Upper lobe of left lung (tissue), 6 donors: ENCODE measurements at regions not wholly inside any gene's neighbourhood (a gene's known extent, or its start where the extent isn't known, plus 50 kb on each side); places are given as distances from the start of the nearest gene placed in this dataset.
"Not testable (repeated sequence)": the region's sequence is repeated elsewhere in the genome, so short reads cannot be mapped to it uniquely, and the experiment has no call there.

Experiments
- ATAC-seq, 2 donors: fragments of 200-7000 bp; cut with Tn5 transposase; one replicate each; pipeline ENCODE4 v1.9.1; 2022; ENCODE audit warnings: mild to moderate bottlenecking in 2 of 2, moderate library complexity in 2 of 2; ENCODE audit not compliant: low FRiP score in 2 of 2
- DNase-seq, 2 donors: peaks; one replicate each; pipeline ENCODE4 v3.0.0-alpha.2; 2019 to 2020
- H3K27ac ChIP-seq, 4 donors: fragments of 200-600 bp; sonication (generic); one replicate each; pipeline ENCODE4 v1.5.1; 2016 to 2019
- H3K27me3 ChIP-seq, 4 donors: fragments of 200-600 bp; sonication (generic); one replicate each; pipeline ENCODE4 v1.5.1; 2017 to 2019
- H3K36me3 ChIP-seq, 4 donors: fragments of 200-600 bp; sonication (generic); one replicate each; pipeline ENCODE4 v1.5.1; 2016 to 2019
- H3K4me1 ChIP-seq, 4 donors: fragments of 200-600 bp; sonication (generic); one replicate each; pipeline ENCODE4 v1.5.1; 2018 to 2019
- H3K4me3 ChIP-seq, 4 donors: fragments of 200-600 bp; sonication (generic); one replicate each; pipeline ENCODE4 v1.5.1; 2017 to 2019; ENCODE audit warnings: mild to moderate bottlenecking in 2 of 4, moderate library complexity in 1 of 4
- H3K9me3 ChIP-seq, 4 donors: fragments of 200-600 bp; sonication (generic); one replicate each; pipeline ENCODE4 v1.5.1; 2018 to 2019
- EP300 ChIP-seq, 4 donors: sonication (generic); formaldehyde crosslinking; IDR thresholded peaks; one replicate each; pipeline ENCODE4 v1.5.1; 2017; ENCODE audit warnings: antibody characterized with exemption in 4 of 4, control low read depth in 2 of 4
- POLR2A ChIP-seq, 4 donors: fragments of 450-650 bp; IDR thresholded peaks; one replicate each; pipeline ENCODE4 v1.5.1; 2016 to 2017; ENCODE audit warnings: antibody characterized with exemption in 4 of 4, mild to moderate bottlenecking in 2 of 4
- POLR2AphosphoS5 ChIP-seq, 2 donors: sonication (generic); formaldehyde crosslinking; IDR thresholded peaks; one replicate each; pipeline ENCODE4 v1.5.1; 2017; ENCODE audit warnings: antibody characterized with exemption in 2 of 2
- WGBS, 2 donors: methylation state at CpG; one replicate each; pipeline ENCODE4 v1.1.5; 2017 to 2018; 5-methylcytosine and 5-hydroxymethylcytosine counted together
- TF ChIP-seq, protein P1 (sequence below), 6 experiments: fragments of 450-650 bp in 4 of 6; fragments of 200-600 bp in 2 of 6; sonication (generic) in 2 of 6; IDR thresholded peaks; one replicate each; pipeline ENCODE4 v1.5.1; 2016 to 2019; ENCODE audit warnings: antibody characterized with exemption in 6 of 6
- donor health status: DM: no; HTN: no; CAD: no; lungs with moderate emphysema.
- donor health status: DM: no; HTN: yes; CAD: no; lungs with severe emphysema.

DNA sequence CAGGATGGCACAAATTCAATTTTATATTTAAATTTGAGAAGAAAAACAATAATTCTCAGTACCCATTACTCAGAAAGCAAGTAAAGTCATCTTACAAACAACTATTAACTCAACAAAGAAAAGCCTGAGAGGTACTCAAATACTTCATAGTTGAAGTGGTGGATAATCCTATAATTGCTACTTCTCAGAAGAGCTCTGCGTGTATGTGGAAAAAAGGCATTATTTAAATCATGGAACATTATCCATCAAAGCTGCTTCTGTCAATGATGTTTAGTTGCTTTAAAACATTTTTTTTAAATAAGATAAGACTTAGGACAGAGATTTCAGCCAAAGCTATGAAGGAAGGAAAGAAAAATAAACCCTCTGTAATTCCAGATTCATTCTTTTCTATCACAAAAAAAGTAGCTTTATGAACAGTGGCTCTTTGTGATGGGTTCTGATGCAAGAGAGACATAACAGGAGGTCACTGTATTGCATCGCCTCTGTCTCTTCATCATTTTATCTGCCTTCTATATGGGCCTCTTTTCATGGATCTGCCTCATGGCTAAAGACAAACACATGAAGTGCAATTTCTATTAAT is 367.9 kb upstream of the SLC35B3 start:
- DNase-seq: no peak
- no peaks in the 10 kb centered on the region for H3K9me3 ChIP-seq
- TF ChIP-seq, protein P1, sequence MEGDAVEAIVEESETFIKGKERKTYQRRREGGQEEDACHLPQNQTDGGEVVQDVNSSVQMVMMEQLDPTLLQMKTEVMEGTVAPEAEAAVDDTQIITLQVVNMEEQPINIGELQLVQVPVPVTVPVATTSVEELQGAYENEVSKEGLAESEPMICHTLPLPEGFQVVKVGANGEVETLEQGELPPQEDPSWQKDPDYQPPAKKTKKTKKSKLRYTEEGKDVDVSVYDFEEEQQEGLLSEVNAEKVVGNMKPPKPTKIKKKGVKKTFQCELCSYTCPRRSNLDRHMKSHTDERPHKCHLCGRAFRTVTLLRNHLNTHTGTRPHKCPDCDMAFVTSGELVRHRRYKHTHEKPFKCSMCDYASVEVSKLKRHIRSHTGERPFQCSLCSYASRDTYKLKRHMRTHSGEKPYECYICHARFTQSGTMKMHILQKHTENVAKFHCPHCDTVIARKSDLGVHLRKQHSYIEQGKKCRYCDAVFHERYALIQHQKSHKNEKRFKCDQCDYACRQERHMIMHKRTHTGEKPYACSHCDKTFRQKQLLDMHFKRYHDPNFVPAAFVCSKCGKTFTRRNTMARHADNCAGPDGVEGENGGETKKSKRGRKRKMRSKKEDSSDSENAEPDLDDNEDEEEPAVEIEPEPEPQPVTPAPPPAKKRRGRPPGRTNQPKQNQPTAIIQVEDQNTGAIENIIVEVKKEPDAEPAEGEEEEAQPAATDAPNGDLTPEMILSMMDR (IDR thresholded peaks at IDR 0.05): no peak
- TF ChIP-seq EP300 (IDR thresholded peaks at IDR 0.05): no peak
- TF ChIP-seq POLR2A (IDR thresholded peaks at IDR 0.05): no peak
- no peak for TF ChIP-seq POLR2AphosphoS5 (IDR thresholded peaks at IDR 0.05)
- H3K4me1 ChIP-seq: no peaks in the 10 kb centered on the region
- H3K27me3 ChIP-seq: no peaks in the 10 kb centered on the region
- H3K4me3 ChIP-seq: no peak overlapping the region
- WGBS, 2 donors: 72 to 77% methylated on average over 2 of the region's 2 CpGs
- H3K36me3 ChIP-seq: no peaks in the 10 kb centered on the region
- ATAC-seq: no peak
- no peak overlapping the region for H3K27ac ChIP-seq

DNA sequence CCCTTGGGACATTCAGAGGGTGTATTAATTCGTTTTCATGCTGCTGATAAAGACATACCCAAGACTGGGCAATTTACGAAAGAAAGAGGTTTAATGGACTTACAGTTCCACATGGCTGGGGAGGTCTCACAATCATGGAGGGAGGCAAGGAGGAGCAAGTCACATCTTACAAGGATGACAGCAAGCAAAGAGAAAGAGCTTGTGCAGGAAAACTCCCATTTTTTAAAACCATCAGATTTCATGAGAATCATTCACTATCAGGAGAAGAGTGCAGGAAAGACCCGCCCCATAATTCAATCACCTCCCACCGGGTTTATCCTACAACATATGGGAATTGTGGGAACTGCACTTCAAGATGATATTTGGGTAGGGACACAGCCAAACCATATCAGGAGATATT is 367.1 kb upstream of the SLC35B3 start:
- not testable (repeated sequence) for H3K36me3 ChIP-seq, H3K27me3 ChIP-seq, DNase-seq, ATAC-seq, H3K4me3 ChIP-seq, H3K9me3 ChIP-seq, H3K4me1 ChIP-seq, H3K27ac ChIP-seq
- WGBS, 2 donors: 82 to 86% methylated on average over 4 of the region's 4 CpGs

DNA sequence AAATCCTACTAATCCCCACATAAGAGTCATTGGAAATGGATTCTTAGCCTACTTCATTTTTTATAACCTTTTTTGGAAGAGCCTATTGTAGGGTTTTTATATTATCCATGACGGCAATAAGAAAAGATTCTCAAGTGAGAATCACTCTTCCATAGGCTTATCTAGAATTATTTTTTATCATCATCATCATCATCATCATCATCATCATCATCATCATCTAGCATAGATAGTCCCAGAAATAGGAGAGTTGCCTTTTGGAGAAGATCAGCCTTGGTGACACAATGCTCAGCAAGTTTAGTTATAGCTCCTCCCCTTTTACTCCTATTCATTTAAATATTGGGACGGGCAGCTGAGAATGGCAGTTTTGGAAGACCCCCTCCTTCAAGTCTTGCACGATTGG is 359.1 kb upstream of the SLC35B3 start:
- no peaks in the 10 kb centered on the region for H3K4me1 ChIP-seq
- WGBS, 2 donors: 65 to 73% methylated on average over 3 of the region's 3 CpGs
- no peaks in the 10 kb centered on the region for H3K36me3 ChIP-seq
- DNase-seq: no peak
- H3K27me3 ChIP-seq: no peaks in the 10 kb centered on the region
- ATAC-seq: no peak
- no peak overlapping the region for H3K4me3 ChIP-seq
- no peak for TF ChIP-seq POLR2A (IDR thresholded peaks at IDR 0.05)
- TF ChIP-seq EP300 (IDR thresholded peaks at IDR 0.05): no peak
- no peak for TF ChIP-seq POLR2AphosphoS5 (IDR thresholded peaks at IDR 0.05)
- TF ChIP-seq, protein P1 (IDR thresholded peaks at IDR 0.05): no peak
- no peaks in the 10 kb centered on the region for H3K9me3 ChIP-seq
- H3K27ac ChIP-seq: no peak overlapping the region

DNA sequence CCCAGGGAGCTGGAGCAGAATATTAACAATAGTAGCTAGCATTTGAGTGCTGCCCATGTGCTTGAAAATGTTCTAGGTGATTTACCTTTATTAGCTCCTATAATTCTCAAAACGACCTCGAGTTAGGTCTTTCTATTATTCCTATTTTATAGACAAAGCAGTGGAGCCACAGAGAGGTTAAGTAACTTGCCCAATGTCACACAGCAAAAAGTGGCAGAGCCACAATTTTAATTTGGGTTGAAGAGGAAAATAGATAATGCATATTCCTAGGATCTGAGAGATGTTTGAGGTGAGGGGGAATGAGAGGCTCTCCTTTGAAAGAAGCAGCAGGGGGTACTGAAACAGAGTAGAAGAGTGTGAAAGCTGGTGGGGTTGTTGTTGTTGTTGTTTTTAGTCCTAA is 354.5 kb upstream of the SLC35B3 start:
- Histone ChIP-seq H3K4me1 (no peaks in the 10 kb centered on the region), H3K27ac (no peak overlapping the region), H3K9me3 (no peaks in the 10 kb centered on the region), H3K27me3 (no peaks in the 10 kb centered on the region), H3K36me3 (no peaks in the 10 kb centered on the region), H3K4me3 (no peak overlapping the region)
- DNase-seq (no peak), ATAC-seq (no peak)
- TF ChIP-seq, protein P1 (IDR thresholded peaks at IDR 0.05): no peak
- 67 to 79% methylated on average over 2 of the region's 2 CpGs for WGBS, 2 donors

DNA sequence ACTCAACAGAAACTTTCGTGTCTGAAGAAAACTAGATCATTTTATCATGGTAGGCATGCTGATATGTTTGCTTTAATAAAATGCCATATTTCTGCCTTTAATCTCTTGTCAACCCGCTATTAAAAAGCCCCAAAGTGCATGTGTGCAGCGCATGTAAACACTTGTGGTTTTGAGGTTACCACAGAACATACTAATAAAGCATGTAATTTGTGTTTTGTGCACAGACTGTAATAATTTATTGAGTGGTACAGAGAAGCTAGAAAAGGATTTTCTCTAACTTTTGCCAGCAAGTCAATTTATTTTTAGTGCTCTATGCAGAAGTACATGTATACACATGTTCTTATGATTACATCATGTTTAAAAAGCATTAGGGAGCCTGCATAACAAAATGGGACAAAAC is 349.9 kb upstream of the SLC35B3 start:
- TF ChIP-seq, protein P1 (IDR thresholded peaks at IDR 0.05): no peak
- no peak for TF ChIP-seq POLR2A (IDR thresholded peaks at IDR 0.05)
- TF ChIP-seq EP300 (IDR thresholded peaks at IDR 0.05): no peak
- TF ChIP-seq POLR2AphosphoS5 (IDR thresholded peaks at IDR 0.05): no peak

More for the DNA sequence above, 349.9 kb upstream of the SLC35B3 start:
- H3K27me3 ChIP-seq: no peaks in the 10 kb centered on the region
- ATAC-seq (no peak), DNase-seq (no peak)
- no peaks in the 10 kb centered on the region for H3K36me3 ChIP-seq
- WGBS, 2 donors: 62 to 76% methylated on average over 3 of the region's 3 CpGs
- H3K4me1 ChIP-seq: no peaks in the 10 kb centered on the region
- no peak overlapping the region for H3K27ac ChIP-seq
- H3K9me3 ChIP-seq: no peaks in the 10 kb centered on the region
- no peak overlapping the region for H3K4me3 ChIP-seq
